ENCODE measurements at regions not wholly inside any gene's neighbourhood (a gene's known extent, or its start where the extent isn't known, plus 50 kb on each side); places are given as distances from the start of the nearest gene placed in this dataset.
"Not testable (repeated sequence)": the region's sequence is repeated elsewhere in the genome, so short reads cannot be mapped to it uniquely, and the experiment has no call there.

DNA sequence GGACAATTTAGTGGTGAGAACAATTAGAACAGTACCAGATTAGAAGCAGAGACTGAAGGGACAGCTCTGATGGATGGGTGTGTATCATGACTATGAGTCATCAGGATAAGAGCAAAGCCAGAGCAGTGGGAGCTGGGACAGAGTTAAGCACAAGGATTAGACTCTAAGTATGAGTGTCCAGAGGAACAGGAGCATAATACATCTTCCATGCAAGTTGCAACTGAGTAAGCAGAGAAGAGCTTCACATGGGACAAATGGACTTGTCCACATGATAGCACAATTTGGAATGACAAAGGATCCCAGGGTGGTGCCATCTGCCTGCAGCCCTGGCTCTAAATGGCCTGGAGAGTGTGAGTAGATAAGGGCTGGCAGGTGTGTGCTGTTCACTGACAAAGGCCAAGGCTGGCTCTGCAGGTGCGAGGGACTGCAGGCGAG lies 226.4 kb upstream of the CAND1 start:
- no peak for DNase-seq (ENCODE audit: low spot score)

DNA sequence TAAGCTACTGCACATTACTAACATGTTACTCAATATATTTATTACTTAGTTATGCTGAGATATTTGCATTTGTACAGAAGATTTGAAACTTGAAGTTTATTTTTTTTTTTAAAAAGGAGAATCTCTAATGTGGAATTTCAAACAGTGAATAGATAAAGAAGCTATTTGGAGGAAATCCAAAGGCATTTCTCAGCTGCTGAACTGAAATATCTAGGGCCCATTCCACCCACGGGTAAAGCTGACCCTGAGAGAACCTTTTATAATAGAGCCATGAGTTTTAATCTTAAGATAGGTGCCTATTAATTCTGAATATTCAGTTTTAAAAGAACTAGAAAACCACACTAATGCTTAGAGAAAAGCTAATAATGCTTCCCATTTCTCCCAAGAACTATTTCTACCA lies 225.4 kb upstream of the CAND1 start:
- DNase-seq (ENCODE audit: low spot score): no peak

DNA sequence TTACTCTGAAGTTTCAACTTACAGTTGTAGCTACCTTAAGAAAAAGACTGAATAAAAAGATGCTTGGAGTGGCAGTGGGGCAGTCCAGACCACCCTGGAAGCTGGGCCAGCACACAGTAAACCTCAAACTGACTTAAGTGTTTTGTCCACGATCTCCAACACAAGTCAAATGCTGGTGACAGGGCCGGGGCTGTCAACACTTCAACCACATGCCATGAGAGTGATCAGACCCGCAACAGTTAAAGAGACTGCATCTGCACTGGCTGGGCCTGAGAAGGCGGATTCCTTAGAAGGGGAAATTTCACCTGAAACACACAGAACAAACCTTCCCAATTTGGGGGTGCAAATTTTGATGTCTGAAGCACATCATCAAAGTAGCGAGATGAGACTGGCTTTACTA lies 223.5 kb upstream of the CAND1 start:
- no peak for DNase-seq (ENCODE audit: low spot score)

DNA sequence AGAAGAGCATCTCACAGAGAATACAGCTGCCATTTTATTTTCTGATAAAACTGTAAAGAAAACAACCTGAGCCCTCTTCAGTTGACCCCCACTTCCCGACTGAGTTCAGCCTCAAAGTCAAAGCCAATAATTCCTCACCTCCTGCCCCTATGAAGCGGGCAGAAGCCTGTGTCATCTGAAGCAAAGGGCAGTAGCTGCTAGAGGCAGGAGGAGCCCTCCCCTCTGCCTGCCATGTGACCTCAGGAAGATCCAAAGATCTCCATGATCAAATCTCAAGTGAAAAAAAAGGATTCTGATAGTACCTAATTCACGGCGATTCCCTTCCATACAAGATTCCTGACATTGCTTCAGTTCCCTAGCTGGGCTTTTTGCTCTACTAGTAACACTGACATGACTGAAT lies 223.1 kb upstream of the CAND1 start:
- no peak for DNase-seq (ENCODE audit: low spot score)

DNA sequence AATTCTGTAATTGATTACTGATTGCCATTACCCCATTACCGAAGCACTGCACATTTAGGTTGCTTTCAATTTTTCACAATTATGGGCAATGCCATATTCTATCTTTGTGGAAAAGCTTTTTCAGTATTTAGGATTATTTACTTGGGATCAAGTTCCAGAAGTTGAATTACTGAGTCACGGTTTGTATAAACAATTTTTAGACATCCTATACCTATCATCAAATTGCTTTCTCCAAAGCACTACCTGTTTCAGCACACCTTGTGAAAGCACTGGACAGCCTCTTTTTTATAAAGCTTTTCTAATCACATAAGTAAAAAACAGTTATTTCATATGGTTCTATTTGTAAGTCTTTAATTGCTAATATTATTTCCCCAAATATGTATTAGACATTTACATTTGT lies 221.5 kb upstream of the CAND1 start:
- no peak for DNase-seq (ENCODE audit: low spot score)

DNA sequence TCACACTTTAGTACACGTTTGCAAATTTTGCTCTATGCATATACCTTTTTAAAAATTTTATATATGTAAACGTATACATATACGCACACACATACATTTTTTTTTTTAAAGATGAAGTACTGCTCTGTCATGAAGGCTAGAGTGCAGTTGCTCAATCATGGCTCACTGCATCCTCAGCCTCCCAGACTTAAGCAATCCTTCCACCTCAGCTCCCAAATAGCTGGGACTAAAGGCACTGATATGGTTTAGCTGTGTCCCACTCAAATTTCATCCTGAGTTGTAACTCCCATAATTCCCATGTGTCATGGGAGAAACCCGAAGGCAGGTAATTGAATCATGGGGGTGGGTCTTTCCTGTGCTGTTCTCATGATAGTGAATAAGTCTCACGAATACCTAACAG lies 220.8 kb upstream of the CAND1 start:
- no peak for DNase-seq (ENCODE audit: low spot score)

DNA sequence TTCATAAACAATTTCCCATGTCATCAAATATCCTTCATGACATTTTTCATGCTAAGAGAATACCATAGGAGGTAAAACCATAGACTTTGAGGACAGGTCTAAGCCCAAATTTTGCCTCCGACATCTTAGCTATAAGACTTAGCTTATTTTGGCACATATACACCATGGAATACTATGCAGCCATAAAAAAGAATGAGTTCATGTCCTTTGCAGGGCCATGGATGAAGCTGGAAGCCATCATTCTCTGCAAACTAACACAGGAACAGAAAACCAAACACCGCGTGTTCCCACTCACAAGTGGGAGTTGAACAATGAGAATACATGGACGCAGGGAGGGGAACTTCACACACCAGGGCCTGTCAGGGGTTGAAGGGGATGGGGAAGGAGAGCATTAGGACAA lies 220.0 kb upstream of the CAND1 start:
- not testable (repeated sequence) for DNase-seq (ENCODE audit: low spot score)

DNA sequence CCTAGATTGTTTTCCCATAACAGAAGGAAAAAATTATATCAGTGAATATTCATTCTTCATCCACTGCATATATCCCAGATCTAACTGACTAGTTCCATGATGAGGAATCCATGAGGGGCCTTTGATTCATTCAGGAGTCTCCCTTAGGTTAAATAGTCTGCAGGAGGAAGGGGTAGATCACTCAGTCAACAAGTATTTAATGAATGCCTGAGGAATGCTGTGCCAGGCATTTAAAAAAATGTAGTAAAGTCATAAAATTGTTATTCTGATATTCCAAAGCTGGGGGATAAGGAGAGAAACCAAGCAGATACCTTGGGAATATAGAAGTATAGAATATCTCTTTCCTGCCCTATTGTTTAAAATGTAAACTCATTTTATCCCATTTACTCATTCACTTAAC lies 216.2 kb upstream of the CAND1 start:
- no peak for DNase-seq (ENCODE audit: low spot score)

DNA sequence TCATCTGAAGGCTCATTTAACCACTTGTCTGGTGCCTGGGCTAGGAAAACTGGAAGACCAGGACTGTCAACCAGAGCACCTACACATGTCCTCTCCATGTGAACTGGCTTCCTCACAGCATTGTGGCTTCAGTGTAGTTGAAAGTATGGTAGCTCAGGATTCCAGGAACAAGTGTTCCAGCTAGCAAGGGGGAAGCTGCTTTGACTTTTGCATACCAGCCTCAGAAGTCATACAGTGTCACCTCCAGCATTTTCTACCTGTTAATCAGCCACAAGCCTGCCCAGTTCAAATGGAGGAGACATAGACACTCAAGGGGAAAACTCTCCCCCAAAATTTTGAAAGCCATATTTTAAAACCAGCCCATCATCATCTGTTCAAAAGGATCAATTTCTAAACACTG lies 212.8 kb upstream of the CAND1 start:
- no peak for DNase-seq (ENCODE audit: low spot score)

DNA sequence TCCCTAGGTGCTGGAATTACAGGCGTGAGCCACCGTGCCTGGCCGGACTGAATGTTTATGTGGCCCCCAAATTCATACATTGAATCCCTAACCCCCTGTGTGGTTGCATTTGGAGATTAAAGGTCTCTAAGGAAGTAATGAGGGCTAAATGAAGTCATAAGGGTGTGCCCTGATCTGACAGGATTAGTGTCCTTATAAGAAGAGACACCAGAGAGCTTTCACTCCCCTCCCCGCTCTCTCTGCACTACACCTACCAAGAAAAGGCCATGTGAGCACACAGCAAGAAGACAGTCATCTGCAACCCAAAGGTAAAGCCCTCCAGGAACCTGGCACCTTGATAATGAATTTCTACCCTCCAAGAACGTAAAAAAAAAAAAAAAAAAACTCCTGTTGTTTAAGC lies 212.1 kb upstream of the CAND1 start:
- DNase-seq (ENCODE audit: low spot score): no peak

DNA sequence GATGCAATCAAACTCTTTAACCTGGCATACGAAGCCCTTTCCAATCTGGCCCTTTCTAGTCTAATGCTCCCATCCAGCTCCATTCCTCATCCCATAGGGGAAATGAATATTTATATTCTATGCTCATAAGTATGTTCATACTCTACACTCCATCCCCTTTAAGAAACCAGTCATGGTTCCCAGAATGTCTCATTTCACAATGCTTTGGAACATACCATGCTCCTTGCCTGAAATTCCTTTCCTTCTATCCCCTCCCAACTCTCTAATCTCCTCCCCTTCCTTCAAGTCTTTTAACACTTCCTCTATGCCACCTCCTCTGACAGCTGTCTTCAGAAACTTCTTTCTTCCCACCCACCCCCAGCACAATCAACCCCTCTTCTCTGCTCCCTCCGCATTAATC lies 207.0 kb upstream of the CAND1 start:
- DNase-seq (ENCODE audit: low spot score): no peak

DNA sequence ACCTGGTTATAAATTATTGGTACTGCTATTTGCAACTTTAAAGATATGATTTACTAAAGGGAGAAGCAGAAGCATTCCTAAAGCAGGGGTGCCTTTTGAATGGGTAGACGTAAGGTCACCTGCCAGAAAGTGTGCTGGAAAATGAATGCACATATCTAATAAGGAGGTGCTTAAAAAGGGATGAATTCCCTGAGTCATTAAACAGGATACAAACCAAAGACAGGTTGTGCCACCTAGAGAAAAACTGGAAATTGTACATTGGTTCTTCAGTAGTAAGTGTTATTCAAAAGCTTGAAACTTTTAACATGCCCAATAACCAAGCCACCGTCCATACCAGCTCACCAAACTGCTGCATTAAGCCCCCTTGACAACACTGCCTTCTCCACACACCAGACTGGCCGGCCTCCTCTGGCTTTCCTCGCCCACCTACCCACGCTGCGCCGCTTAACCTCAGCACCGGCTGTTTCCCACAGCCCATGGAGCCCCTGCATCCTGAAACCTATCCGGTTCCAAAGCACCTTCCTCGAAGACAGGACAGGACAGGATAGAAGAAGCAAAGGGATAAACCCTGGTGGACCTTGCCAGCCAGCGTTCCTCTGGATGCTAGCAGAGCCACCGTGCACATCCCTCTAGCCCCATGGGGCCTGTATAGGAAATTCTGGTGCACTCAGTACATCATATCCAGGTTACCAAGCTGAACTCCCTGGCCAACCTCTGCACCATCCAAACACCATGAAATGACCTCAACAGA lies 201.5 kb upstream of the CAND1 start:
- no peak for DNase-seq (ENCODE audit: low spot score)

DNA sequence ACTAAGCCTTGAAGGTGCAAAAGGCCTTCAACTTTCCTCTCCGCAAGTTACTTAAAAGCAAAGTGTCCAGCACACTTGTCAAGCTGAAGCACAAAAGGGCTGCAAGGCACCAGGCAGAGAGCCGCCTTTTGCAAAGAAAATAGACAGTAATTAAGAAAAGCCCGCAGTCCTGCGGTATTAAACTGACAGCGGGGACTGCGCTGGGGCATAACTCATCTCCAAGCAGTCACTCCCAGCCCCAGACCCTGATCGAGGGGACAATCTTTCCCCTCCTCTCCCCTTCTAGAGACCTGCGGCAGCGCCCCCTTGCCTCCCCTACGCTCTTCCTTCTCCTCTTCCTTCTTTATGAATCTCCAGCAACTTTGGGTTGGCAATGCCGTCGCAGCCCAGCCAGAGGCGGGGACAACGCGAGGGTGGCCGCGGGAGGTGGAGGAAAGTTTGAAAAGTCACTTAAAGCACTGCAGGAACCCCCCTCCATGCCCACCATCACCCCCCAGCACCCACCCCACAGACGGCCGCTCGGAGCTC lies 200.9 kb upstream of the CAND1 start:
- DNase-seq (ENCODE audit: low spot score): no peak

DNA sequence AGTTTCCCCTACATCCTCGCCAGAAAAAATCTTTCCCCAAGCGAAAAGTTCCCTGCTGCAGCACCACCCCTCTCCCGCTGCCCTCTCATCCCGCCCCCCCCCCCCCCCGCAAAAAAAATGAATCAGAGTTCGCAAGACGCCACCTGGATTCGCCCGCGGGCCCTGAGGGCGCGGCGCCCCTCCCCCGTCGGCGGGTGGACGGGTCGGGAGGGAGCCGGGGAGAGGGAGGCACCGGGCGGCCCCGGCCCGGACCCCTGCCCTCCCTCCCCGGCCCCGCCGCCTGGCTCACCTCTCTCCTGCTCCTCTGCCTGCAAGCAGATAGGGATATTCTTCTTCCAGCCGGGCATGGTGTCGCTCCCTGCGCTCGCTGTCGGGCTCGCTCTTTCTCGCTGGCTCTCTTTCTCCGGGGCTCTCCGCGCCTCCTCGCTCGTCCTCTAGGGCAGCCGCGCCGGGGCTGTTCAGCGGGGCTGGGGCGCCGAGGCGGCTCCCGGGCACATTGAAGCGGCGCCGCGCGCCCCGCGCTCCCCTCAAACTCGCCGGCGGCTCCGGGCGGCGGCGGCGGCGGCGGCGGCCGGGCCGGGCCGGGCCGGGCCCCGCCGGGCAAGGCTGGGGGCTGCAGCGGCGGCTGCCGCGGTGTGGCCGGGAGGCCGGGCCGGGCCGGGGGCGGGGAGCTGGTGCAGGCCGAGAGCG lies 200.3 kb upstream of the CAND1 start:
- DNase-seq (ENCODE audit: low spot score): peak; percentile 55

DNA sequence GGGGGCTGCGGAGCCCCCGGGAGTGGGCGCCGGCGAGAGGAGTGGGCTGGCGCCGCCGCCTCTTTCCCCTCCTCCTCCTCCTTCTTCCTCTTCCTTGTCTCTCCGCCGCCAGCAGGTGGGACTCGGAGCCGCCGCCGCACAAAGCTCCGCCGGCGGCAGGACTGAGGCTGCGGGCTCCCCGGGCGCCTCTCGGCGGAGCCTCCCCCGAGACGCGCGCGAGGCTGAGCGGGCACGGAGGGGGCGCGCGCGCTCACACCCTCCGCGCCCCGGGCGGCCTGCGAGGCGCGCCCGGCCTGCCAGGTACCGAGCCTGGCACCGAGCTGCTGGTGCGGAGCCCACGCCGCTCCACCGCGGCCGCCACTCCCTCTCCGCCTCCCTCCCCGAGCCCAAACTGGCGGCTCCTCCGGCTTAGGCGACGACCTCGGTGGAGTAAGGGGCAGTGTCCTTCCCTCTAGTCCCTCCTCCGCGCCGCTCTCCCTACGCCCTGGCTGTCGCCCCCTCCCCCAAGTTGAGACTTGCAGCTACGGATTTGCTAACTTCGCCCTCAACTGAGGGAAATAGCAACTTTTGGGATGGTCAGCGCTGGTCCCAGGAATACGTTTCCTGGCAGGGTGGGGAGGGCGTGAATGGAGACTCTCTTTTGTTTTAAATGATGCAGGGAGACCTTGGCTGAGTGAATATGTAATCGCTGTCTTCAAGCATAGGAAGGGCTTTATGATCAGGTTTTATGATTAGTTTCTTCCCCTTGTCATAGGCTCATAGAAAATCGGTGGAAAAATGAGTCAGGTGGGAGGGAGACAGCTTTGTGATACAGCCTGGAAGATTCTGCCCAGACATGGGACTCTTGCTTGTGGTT lies 199.5 kb upstream of the CAND1 start:
- peak; percentile 38 for DNase-seq (ENCODE audit: low spot score)

DNA sequence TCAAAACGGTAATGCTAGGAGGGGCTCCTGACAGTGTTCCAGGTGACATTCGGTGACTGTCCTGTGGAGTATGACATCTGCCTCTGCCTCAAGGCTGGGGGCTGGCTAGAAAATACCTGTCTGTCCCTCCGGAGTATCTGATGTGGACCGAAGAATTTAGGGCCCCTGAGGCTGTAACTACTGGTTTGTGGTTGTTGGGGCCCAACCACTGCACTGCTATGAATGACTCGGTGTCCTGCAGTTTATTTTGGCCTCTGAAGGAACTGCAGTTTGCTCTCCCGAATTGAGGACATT lies 198.9 kb upstream of the CAND1 start:
- DNase-seq (ENCODE audit: low spot score): no peak

DNA sequence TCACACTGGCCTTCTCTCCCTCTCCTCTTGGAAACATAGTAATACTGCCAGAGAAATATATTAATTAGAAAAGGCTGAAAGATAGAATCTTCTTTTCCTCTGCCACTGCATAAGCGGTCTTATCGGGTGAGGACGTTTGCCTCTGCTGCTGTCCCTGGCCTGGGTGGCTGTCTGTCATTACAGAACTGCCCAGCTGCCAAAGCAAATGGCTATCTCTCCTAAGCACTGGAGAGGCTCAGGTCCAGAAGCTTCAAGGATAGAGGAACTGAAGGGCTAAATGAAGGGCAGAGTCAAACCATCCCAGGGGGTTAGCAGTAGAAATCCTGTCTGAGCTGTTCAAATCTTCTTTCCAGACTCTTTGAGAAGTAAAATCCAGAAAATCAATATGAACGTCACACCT lies 198.6 kb upstream of the CAND1 start:
- DNase-seq (ENCODE audit: low spot score): no peak

DNA sequence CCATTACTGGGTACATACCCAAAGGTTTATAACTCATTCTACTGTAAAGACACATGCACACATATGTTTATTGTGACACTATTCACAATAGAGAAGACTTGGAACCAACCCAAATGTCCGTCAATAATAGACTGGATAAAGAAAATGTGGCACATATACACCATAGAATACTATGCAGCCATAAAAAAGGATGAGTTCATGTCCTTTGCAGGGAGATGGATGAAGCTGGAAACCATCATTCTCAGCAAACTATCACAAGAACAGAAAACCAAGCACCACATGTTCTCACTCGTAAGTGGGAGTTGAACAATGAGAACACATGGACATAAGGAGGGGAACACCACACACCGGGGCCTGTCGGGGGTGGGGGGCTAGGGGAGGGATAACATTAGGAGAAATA lies 196.9 kb upstream of the CAND1 start:
- not testable (repeated sequence) for DNase-seq (ENCODE audit: low spot score)

DNA sequence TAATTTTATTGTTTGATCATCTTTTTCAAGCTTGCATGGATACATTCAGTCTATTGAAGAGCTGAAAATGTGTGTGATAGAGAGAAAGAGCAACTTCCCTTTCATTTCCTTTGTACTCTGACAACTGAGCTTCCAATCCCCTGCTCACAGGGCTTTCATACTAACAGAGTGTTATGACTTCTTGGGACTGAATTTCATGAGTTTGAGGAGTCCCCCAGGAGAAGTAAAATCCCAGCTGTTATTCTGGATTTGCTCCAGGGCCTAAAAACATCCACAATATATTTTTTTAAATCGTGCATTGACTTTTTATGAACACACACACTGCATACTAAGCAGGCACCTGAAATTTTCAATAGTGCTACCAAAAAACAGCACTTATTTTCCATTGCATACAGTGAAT lies 195.8 kb upstream of the CAND1 start:
- DNase-seq (ENCODE audit: low spot score): no peak

DNA sequence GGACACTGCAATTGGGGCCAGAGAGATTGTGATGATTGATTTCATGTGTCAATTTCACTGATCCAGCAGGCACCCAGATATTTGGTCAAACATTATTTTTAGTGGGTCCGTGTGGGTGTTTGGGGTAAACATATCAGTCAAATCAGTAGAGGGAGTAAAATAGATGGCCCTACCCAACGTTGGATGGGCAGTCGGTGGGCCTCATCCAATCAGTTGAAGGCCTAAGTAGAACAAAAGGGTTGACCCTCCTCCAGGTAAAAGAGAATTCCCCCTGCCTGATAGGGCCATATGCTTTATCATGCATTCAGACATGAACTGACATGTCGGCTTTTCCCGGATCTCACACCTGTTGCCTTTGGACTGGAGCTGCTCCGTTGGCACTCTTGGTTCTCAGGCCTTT lies 195.1 kb upstream of the CAND1 start:
- DNase-seq (ENCODE audit: low spot score): no peak

DNA sequence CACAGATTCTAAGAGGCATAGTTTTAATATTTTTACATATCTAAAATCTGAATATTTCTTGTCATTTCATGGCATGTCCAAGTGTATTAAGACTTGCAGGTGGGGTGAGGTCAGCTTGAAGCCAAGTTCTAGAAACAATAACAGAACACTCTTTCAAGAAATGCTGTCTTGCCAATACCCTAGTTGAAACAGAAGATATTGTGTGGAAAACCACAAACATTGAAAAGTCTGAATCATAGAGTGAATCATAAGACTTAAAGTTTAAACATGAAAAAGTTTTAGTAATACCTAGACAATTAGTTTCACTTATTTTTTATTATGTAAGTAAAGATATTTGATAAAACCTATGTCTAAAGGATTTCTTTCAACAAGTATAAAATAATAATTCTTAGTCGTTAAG lies 191.5 kb upstream of the CAND1 start:
- DNase-seq (ENCODE audit: low spot score): no peak

DNA sequence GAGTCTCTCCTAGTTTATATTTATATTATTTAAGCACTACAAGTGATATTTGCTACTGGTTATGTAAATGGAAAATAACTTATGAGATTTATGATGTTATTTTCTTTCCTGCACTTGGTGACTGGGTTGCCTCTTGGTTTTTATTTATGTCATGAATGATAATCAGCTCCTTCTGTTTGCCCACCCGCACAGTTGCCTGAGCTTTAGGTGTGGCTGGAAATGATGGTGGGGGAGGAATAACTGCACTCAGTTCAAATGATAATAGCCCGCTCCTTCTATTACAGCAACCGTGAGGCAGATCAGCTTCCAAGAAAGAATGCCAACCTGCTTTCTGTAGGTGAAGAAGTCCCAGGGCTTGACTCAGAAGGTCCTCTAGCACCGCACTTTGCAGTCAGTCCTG lies 190.2 kb upstream of the CAND1 start:
- no peak for DNase-seq (ENCODE audit: low spot score)

DNA sequence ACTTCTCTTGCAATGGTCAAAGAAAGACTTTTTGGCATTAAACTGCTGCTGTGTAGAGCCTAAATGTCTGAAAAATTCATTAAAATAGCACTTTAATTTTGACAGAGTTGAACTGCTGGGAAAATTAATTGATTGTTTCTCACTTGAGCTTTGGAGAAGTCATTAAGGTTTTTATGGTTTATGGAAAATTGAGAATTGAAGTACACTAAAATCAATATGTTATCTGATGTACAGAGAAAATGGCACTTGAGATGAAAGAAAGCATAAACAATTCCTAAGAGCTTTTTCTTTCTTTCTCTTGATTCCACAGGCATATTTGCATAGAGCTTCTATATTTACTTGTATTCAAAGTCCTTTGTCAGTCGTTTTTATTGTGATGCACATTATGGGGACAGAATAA lies 188.5 kb upstream of the CAND1 start:
- no peak for DNase-seq (ENCODE audit: low spot score)

Data from HuH-7 (cell line).